GM18520 (cell line): ENCODE measurements at regions not wholly inside any gene's neighbourhood (a gene's known extent, or its start where the extent isn't known, plus 50 kb on each side); places are given as distances from the start of the nearest gene placed in this dataset.
A peak's percentile ranks its signal among the peaks of the same experiment; 100 is the strongest.

Experiments
- ATAC-seq: cut with Tn5 transposase; IDR thresholded peaks from one replicate; pipeline ENCODE4 v1.9.1; 2021; ENCODE audit not compliant: unreplicated experiment

DNA sequence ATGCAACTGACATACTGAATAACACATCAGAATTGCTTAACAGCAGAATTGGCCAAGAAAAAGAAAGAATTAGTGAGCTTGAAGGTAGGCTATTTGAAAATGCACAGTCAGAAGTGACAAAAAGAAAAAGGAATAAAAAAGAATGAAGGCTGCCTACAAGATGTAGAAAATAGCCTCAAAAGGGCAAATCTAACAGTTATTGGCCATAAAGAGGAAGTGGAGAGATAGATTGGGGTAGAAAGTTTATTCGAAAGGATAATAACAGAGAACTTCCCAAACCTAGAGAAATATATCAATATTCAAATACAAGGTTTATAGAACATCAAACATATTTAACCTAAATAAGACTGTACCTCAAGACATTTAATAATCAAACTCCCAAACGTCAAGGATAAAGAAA, 67.5 kb downstream of the ATP6V1G3 start:
- no peak for ATAC-seq

- no peak for ATAC-seq
Observed at GRCh38 chr1:198472119-198472518, 68.4 kb downstream of the ATP6V1G3 start.

DNA sequence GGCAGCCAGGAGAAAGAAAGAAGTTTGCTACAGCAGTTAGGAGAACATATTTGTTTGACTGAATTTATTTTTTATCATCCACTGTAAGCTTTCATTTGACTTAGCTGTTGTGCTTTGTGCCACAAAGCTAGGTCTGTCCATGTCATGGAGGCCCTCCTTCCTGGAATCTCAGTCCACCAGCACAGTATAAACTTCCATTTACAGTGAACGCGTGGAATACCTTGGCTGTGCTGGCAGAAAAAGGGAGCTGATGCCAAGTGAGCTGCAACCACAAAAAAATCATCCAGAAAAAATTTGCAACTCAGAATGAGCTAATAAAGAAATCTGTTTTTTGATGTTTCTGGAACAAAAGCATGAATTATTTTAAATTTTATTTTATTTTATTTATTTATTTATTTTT, 72.6 kb downstream of the ATP6V1G3 start:
- no peak for ATAC-seq

DNA sequence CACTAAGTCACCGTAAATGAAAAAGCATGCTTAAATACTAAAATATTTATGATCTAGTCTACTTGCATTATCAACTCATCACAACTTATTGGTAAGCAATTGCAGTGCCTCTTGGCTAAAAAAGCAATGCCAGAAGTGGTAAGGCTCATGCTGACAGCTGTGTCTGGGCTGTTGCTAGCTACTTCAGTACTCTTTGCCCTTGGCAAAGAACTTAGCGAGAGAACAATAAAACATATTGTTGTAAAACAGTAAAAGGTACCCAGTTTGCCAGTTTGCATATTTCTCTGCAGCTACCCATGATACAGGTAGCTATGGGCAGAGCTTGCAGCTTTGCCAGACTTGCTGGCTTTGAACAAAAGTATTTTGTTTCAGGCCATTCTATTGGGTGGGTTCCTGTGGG, 73.1 kb downstream of the ATP6V1G3 start:
- no peak for ATAC-seq

- ATAC-seq, result peak; percentile 43
Observed at GRCh38 chr1:198465201-198466144, 75.0 kb downstream of the ATP6V1G3 start.

GRCh38 chr1:198463709-198464108, 76.8 kb downstream of the ATP6V1G3 start:
- ATAC-seq, result no peak

- ATAC-seq, result no peak
Observed at GRCh38 chr1:198462365-198463019, 78.0 kb downstream of the ATP6V1G3 start.

GRCh38 chr1:198455966-198456365, 84.5 kb downstream of the ATP6V1G3 start:
- no peak for ATAC-seq

DNA sequence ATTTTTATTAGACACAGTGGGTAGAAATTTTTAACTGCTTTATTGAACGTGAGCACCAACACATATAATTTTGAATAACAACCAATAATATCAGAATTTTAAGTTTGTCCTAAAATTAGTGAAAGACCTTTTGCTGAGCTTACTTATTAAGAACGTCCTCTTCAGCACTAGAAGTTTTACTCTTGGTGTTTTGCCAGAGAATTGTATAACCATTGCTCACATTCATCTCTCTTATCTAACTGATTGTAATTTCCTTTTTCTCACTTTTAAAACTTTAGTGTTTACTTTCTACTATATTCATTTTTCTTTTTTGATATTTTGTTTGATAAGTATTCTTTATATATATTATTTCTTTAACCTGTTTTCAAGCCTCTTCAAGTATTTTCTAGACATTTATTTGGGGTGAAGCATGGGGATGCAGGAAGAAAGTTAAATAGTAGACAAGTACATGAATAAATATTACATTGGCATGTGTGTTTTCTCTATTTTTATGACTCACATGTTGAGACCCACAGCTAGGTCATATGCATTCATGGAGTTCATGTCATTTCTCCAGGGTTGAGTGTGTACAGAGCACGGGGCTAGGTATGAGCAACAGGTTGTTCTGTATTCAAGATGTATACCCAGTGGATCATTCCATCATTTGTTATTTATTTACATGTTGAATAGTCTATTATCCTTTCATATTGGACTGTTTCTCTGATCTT, 90.6 kb downstream of the ATP6V1G3 start:
- ATAC-seq, result no peak

DNA sequence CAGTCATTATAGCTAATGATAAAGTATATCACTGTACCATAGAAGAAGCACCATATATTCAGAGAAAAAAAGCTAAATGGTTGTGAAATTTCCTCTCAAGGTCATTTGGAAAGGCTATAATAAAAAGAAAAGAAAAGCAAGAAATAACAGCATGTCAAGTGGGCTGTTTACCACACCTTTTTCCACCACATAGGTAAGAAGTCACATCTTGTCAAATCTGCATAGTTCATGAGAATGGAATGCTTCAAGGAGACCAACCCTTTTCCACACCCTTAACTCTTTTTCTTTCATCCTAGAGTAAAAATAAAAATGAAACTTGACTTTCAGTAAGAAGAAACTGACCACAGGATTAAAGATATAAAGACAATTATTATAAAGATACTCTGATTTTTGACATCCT, 91.2 kb downstream of the ATP6V1G3 start:
- ATAC-seq, result no peak

GRCh38 chr1:198447468-198447867, 93.0 kb downstream of the ATP6V1G3 start:
- ATAC-seq, result no peak

- ATAC-seq, result no peak
Observed at GRCh38 chr1:198445872-198446271, 94.6 kb downstream of the ATP6V1G3 start.

DNA sequence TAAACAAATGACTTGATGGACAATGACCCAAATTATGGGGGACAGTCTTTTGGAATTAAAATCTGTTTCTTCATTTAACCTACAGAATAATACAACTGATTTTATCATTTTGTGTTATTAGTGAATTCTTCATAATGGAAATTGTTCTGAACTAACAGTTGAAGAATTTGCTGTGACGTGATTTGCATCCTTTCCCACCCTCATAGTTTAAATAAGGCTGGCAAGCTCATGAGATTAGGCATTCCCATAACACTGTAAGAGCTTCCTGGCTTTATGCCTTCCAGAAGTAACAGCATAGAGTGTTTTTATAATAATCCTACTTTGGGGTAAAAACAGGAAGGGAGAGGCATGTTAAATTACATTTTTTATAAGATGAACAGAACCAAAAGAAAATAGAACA, 95.7 kb downstream of the ATP6V1G3 start:
- no peak for ATAC-seq

DNA sequence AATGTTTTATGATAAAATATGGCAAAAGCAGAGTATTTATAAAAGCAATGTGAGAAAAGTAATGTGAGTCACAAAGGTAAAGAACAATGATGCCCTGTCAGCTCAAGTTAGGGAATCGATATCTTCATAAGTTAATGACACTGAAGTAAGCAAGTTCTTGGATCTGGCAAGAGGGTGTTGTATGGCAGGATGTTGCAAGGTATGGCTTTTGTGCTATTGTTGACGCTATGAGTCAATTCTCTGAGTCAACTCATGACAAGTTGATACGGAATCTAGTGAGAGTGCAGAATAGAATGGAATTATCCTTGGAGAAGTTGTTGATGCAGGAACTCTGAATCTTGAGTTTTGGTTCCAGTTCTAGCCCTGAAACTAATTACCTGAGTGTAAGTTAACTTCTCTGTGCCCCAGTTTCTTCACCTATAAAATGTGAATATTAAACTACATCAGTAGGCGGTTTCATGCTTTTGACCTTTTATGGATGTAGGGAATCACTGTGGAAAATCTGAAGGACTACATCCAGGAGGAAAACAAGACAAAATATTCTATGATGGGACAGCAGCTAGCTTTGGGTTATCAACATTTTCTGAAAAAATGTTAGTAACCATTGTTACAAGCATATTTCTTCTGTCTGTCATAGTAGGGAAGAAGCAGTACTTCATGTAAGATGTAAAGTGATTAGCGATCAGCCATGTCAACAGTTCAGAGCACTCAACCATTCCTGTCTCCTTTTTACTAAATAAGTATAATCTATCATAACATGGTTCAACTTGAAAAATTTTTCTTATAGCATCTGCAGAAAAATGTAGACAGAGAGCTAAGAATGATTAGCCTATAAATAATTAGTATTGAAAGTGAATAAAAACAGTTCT, 96.9 kb downstream of the ATP6V1G3 start:
- no peak for ATAC-seq

DNA sequence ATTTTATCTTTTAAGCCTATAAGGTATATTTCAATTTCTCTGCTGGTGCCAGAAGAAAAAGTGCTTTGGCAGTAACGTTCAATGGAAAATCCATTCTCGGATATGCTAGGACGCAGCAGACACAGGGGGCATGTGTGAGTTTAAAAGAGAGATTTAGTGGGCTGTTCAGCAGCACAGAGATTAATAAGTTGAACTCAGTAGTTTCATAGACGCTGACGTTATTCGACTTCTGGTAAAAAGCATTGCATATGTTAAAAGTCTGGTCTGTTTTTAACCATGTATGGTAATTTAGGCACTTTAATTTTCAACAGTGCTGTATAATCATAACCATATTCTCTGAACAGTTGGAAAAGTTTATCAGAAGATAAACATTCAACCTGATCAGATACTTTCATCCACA, 99.6 kb downstream of the ATP6V1G3 start:
- ATAC-seq, result no peak

DNA sequence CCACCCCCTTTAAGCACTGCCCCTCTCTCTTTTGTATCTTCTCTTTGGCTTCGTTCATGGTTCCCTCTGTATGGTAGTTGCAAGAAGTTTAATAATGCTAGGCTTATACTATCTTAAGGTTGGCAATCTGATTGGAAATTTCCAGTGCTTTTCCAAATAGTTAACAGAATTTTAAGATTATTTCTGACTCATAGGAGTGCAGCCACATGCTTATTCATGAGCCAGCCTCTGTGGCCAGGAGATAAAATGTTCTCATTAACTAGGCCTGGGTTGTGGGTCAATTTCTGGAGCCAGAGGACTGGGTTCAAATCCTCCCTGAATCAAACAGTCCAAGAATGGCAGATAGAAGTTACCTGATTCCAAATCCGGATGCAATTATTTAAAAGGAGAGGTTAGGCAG, 103.1 kb downstream of the ATP6V1G3 start:
- no peak for ATAC-seq

- no peak for ATAC-seq
Observed at GRCh38 chr1:198436276-198436675, 104.2 kb downstream of the ATP6V1G3 start.

GRCh38 chr1:198435056-198435455, 105.4 kb downstream of the ATP6V1G3 start:
- no peak for ATAC-seq

DNA sequence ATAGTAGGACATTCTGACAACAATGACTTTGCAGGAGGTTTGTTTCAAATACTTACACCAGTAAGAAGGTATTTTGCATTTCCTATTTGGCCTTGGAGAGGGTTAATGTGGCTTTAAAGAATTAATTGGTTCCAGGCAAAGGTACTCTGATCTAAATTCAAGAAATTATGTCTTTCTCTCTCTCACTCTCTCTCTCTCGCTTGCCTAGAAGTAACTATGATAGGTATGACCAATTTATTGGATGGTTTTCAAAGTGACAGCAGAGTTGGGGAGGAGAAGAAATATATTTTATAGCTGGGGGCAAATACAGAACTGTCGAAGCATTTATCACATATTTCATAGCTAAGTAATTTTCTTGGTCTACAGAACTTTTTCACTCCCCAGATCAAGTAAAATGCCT, 116.0 kb downstream of the ATP6V1G3 start:
- no peak for ATAC-seq

- no peak for ATAC-seq
Observed at GRCh38 chr1:198423673-198424072, 116.8 kb downstream of the ATP6V1G3 start.

GRCh38 chr1:198417039-198417438, 123.4 kb downstream of the ATP6V1G3 start:
- no peak for ATAC-seq
